Vagina (tissue), 2 donors: ENCODE measurements at regions not wholly inside any gene's neighbourhood (a gene's known extent, or its start where the extent isn't known, plus 50 kb on each side); places are given as distances from the start of the nearest gene placed in this dataset.

ENCODE experiments used
- DNase-seq, 2 donors: peaks; one replicate each; pipeline ENCODE4 v3.0.0-alpha.2; 2017; ENCODE audit errors: extremely low spot score in 2 of 2
- H3K27ac ChIP-seq: fragments of 200-600 bp; sonication (generic); one replicate; pipeline ENCODE4 v1.5.1; 2019
- H3K27me3 ChIP-seq: fragments of 200-600 bp; sonication (generic); one replicate; pipeline ENCODE4 v1.5.1; 2019
- H3K36me3 ChIP-seq, 2 donors: fragments of 200-600 bp; sonication (generic); one replicate each; pipeline ENCODE4 v1.5.1; 2017 to 2019
- H3K4me1 ChIP-seq: fragments of 200-600 bp; sonication (generic); one replicate; pipeline ENCODE4 v1.5.1; 2019
- H3K4me3 ChIP-seq, 2 donors: fragments of 200-600 bp; sonication (generic); 1 replicate in 1 of 2; 2 replicates in 1 of 2; pipeline ENCODE4 v1.5.1; 2016 to 2019
- H3K9me3 ChIP-seq: fragments of 200-600 bp; sonication (generic); one replicate; pipeline ENCODE4 v1.5.1; 2019
- CTCF ChIP-seq, 3 experiments: fragments of 450-650 bp in 2 of 3; fragments of 200-600 bp in 1 of 3; sonication (generic) in 1 of 3; IDR thresholded peaks; one replicate each; pipeline ENCODE4 v1.5.1; 2017 to 2019; ENCODE audit warnings: antibody characterized with exemption in 3 of 3, mild to moderate bottlenecking in 2 of 3, moderate library complexity in 2 of 3
- POLR2A ChIP-seq, 2 donors: fragments of 450-650 bp; IDR thresholded peaks; one replicate each; pipeline ENCODE4 v1.6.1; 2017; ENCODE audit warnings: antibody characterized with exemption in 2 of 2, mild to moderate bottlenecking in 2 of 2, moderate library complexity in 2 of 2
- POLR2AphosphoS5 ChIP-seq, 2 donors: sonication (generic); formaldehyde crosslinking; IDR thresholded peaks; one replicate each; pipeline ENCODE4 v1.9.0; 2017; ENCODE audit warnings: antibody characterized with exemption in 2 of 2, mild to moderate bottlenecking in 2 of 2, low read depth in 1 of 2; ENCODE audit not compliant: insufficient read depth in 1 of 2
- intact Hi-C: fragments of 100-400 bp; cut with DNase I; formaldehyde crosslinking; loops from one replicate; pipeline ENCODE4 v1.15.1; 2023

- no peak for DNase-seq
- intact Hi-C loops, result no loop called here
- H3K27ac ChIP-seq, result no peak overlapping the region
- H3K27me3 ChIP-seq, result no peaks in the 10 kb centered on the region
- no peaks in the 10 kb centered on the region for H3K9me3 ChIP-seq
- TF ChIP-seq POLR2AphosphoS5 (IDR thresholded peaks at IDR 0.05; ENCODE audit: insufficient read depth in 1 of 2, low read depth in 1 of 2), result no peak
- no peak for TF ChIP-seq POLR2A (IDR thresholded peaks at IDR 0.05)
- no peak for TF ChIP-seq CTCF (IDR thresholded peaks at IDR 0.05)
- H3K4me1 ChIP-seq, result peaks cover 5% of the 10 kb centered on the region
- no peaks in the 10 kb centered on the region for H3K36me3 ChIP-seq
- no peak overlapping the region for H3K4me3 ChIP-seq
Observed at GRCh38 chr7:27418541-27418940, 175.9 kb downstream of the EVX1 start.

- H3K4me1 ChIP-seq, result peaks cover 16% of the 10 kb centered on the region
- no peak for DNase-seq
- H3K27ac ChIP-seq, result no peak overlapping the region
- peak in 1 of 2 donors; percentile 24 for TF ChIP-seq POLR2AphosphoS5 (IDR thresholded peaks at IDR 0.05; ENCODE audit: insufficient read depth in 1 of 2, low read depth in 1 of 2)
- no peak for TF ChIP-seq CTCF (IDR thresholded peaks at IDR 0.05)
- H3K9me3 ChIP-seq, result no peaks in the 10 kb centered on the region
- no peak overlapping the region for H3K4me3 ChIP-seq
- intact Hi-C loops, result no loop called here
- H3K27me3 ChIP-seq, result no peaks in the 10 kb centered on the region
- H3K36me3 ChIP-seq, result no peaks in the 10 kb centered on the region
Observed at GRCh38 chr7:27419581-27420177, 177.1 kb downstream of the EVX1 start.

- Histone ChIP-seq H3K9me3 (no peaks in the 10 kb centered on the region), H3K36me3 (no peaks in the 10 kb centered on the region), H3K4me1 (peaks cover 17% of the 10 kb centered on the region), H3K27ac (no peak overlapping the region), H3K27me3 (no peaks in the 10 kb centered on the region), H3K4me3 (no peak overlapping the region)
- no peak for DNase-seq
- intact Hi-C loops, result no loop called here
- TF ChIP-seq CTCF (IDR thresholded peaks at IDR 0.05) (no peak), POLR2AphosphoS5 (IDR thresholded peaks at IDR 0.05; ENCODE audit: insufficient read depth in 1 of 2, low read depth in 1 of 2) (no peak), POLR2A (IDR thresholded peaks at IDR 0.05) (no peak)
Observed at GRCh38 chr7:27420702-27421101, 178.1 kb downstream of the EVX1 start.

- Histone ChIP-seq H3K27me3 (no peaks in the 10 kb centered on the region), H3K9me3 (no peaks in the 10 kb centered on the region), H3K36me3 (no peaks in the 10 kb centered on the region), H3K27ac (peak overlapping the region; percentile 39), H3K4me3 (no peak overlapping the region), H3K4me1 (peaks cover 17% of the 10 kb centered on the region)
- DNase-seq, result peak in 1 of 2 donors; percentile 49
- intact Hi-C loops, result no loop called here
- TF ChIP-seq POLR2AphosphoS5 (IDR thresholded peaks at IDR 0.05; ENCODE audit: insufficient read depth in 1 of 2, low read depth in 1 of 2) (peak in 1 of 2 donors; percentile 71), POLR2A (IDR thresholded peaks at IDR 0.05) (no peak)
Observed at GRCh38 chr7:27423290-27423689, 180.7 kb downstream of the EVX1 start.

- peak overlapping the region; percentile 39 for H3K27ac ChIP-seq
Observed at GRCh38 chr7:27423821-27424220, 181.2 kb downstream of the EVX1 start.

More at GRCh38 chr7:27423821-27424220, 181.2 kb downstream of the EVX1 start:
- Histone ChIP-seq H3K9me3 (no peaks in the 10 kb centered on the region), H3K4me1 (peaks cover 17% of the 10 kb centered on the region), H3K27me3 (no peaks in the 10 kb centered on the region), H3K4me3 (no peak overlapping the region), H3K36me3 (no peaks in the 10 kb centered on the region)
- TF ChIP-seq POLR2A (IDR thresholded peaks at IDR 0.05) (no peak), CTCF (IDR thresholded peaks at IDR 0.05) (no peak)
- intact Hi-C loops, result no loop called here
- peak in 1 of 2 donors; percentile 34 for DNase-seq
